Stomach (tissue), 4 donors: ENCODE measurements at regions not wholly inside any gene's neighbourhood (a gene's known extent, or its start where the extent isn't known, plus 50 kb on each side); places are given as distances from the start of the nearest gene placed in this dataset.

Experiments
- CTCF ChIP-seq, 7 experiments: fragments of 450-650 bp in 4 of 7; fragments of 200-600 bp in 3 of 7; sonication (generic) in 3 of 7; IDR thresholded peaks; one replicate each; pipeline ENCODE4 v1.5.1; 2016 to 2019; ENCODE audit warnings: antibody characterized with exemption in 7 of 7, control low read depth in 2 of 7, mild to moderate bottlenecking in 1 of 7
- POLR2A ChIP-seq, 4 donors: fragments of 450-650 bp; IDR thresholded peaks; one replicate each; pipeline ENCODE4 v1.6.1; 2016; ENCODE audit warnings: antibody characterized with exemption in 4 of 4, control low read depth in 2 of 4, mild to moderate bottlenecking in 1 of 4, moderate library complexity in 1 of 4
- POLR2AphosphoS5 ChIP-seq, 3 donors: sonication (generic); formaldehyde crosslinking; IDR thresholded peaks; one replicate each; pipeline ENCODE4 v1.6.1; 2016; ENCODE audit warnings: antibody characterized with exemption in 3 of 3

GRCh38 chr6:5942591-5942990 is 64.1 kb downstream of the NRN1 start:
- TF ChIP-seq CTCF (IDR thresholded peaks at IDR 0.05) (no peak), POLR2AphosphoS5 (IDR thresholded peaks at IDR 0.05) (no peak), POLR2A (IDR thresholded peaks at IDR 0.05) (no peak)
